ENCODE measurements at regions not wholly inside any gene's neighbourhood (a gene's known extent, or its start where the extent isn't known, plus 50 kb on each side); places are given as distances from the start of the nearest gene placed in this dataset.
A peak's percentile ranks its signal among the peaks of the same experiment; 100 is the strongest.

DNA sequence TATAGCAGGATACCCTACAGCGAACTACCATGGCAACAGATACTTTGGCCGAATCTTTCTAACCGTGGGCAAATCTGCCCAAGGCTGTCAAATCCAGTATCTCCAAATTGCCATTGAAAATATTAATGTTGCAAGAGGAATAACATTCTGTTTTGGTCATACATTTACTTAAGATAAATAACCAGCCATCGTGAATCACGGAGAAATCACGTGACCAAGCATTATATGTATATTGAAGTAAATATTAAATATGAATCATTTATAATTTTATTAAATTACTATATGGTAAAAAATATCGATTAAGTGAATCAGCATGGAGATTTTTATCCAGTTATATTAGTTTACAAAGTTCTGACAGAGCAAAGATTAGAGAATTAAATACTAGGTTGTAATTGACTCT, 714.6 kb upstream of the GJE1 start:
- no CpG with 5 or more reads among the region's 7 CpGs for WGBS (ENCODE audit: insufficient coverage)
- Histone ChIP-seq H3K36me3 (ENCODE audit: control insufficient read depth, insufficient read depth, low read length) (no peaks in the 10 kb centered on the region), H3K9me3 (replicated peaks; ENCODE audit: control insufficient read depth, low read depth, low read length) (no peaks in the 10 kb centered on the region), H3K27me3 (ENCODE audit: control insufficient read depth, insufficient read depth, low read length) (no peaks in the 10 kb centered on the region), H3K4me3 (ENCODE audit: low read length) (no peak overlapping the region), H3K4me1 (ENCODE audit: control insufficient read depth, insufficient read depth, low read length) (no peaks in the 10 kb centered on the region), H3K27ac (ENCODE audit: low read length) (no peak overlapping the region)
- DNase-seq = no peak

DNA sequence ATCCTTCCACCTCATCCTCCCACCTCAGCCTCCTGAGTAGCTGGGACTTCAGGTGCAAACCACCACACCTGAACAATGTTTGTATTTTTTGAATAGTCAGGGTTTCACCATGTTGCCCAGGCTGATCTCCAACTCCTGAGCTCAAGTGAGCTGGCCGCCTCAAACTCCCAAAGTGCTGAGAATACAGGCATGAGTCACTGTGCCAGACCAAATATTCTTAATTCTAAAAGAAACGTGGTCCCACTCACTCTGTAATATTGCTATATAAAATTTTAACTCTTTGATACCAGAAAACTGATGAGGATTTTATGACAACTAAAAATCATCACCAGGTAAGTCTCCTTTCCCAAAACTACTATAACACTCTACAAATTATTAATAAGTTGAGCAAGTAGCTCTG, 716.8 kb upstream of the GJE1 start:
- no peaks in the 10 kb centered on the region for H3K4me1 ChIP-seq (ENCODE audit: control insufficient read depth, insufficient read depth, low read length)
- H3K27ac ChIP-seq (ENCODE audit: low read length) = no peak overlapping the region
- no peaks in the 10 kb centered on the region for H3K36me3 ChIP-seq (ENCODE audit: control insufficient read depth, insufficient read depth, low read length)
- WGBS (ENCODE audit: insufficient coverage) = 29% methylated on average over 1 of the region's 2 CpGs
- H3K4me3 ChIP-seq (ENCODE audit: low read length) = no peak overlapping the region
- DNase-seq = no peak
- no peaks in the 10 kb centered on the region for H3K9me3 ChIP-seq (replicated peaks; ENCODE audit: control insufficient read depth, low read depth, low read length)
- no peaks in the 10 kb centered on the region for H3K27me3 ChIP-seq (ENCODE audit: control insufficient read depth, insufficient read depth, low read length)

GRCh38 chr6:141413196-141413595, 719.5 kb upstream of the GJE1 start:
- no peaks in the 10 kb centered on the region for H3K36me3 ChIP-seq (ENCODE audit: control insufficient read depth, insufficient read depth, low read length)
- no peaks in the 10 kb centered on the region for H3K4me1 ChIP-seq (ENCODE audit: control insufficient read depth, insufficient read depth, low read length)
- H3K27me3 ChIP-seq (ENCODE audit: control insufficient read depth, insufficient read depth, low read length) = no peaks in the 10 kb centered on the region
- H3K9me3 ChIP-seq (replicated peaks; ENCODE audit: control insufficient read depth, low read depth, low read length) = peaks cover 9% of the 10 kb centered on the region
- WGBS (ENCODE audit: insufficient coverage) = 100% methylated on average over 1 of the region's 1 CpG
- no peak overlapping the region for H3K27ac ChIP-seq (ENCODE audit: low read length)
- H3K4me3 ChIP-seq (ENCODE audit: low read length) = no peak overlapping the region
- DNase-seq = no peak

- H3K36me3 ChIP-seq (ENCODE audit: control insufficient read depth, insufficient read depth, low read length) = no peaks in the 10 kb centered on the region
- WGBS (ENCODE audit: insufficient coverage) = no CpG with 5 or more reads among the region's 1 CpG
- no peak for DNase-seq
- H3K27ac ChIP-seq (ENCODE audit: low read length) = no peak overlapping the region
- peaks cover 11% of the 10 kb centered on the region for H3K9me3 ChIP-seq (replicated peaks; ENCODE audit: control insufficient read depth, low read depth, low read length)
- no peak overlapping the region for H3K4me3 ChIP-seq (ENCODE audit: low read length)
- no peaks in the 10 kb centered on the region for H3K27me3 ChIP-seq (ENCODE audit: control insufficient read depth, insufficient read depth, low read length)
- H3K4me1 ChIP-seq (ENCODE audit: control insufficient read depth, insufficient read depth, low read length) = peaks cover 3% of the 10 kb centered on the region
Measured at GRCh38 chr6:141406761-141407160, 726.0 kb upstream of the GJE1 start.

- Histone ChIP-seq H3K27ac (ENCODE audit: low read length) (no peak overlapping the region), H3K9me3 (replicated peaks; ENCODE audit: control insufficient read depth, low read depth, low read length) (peaks cover 9% of the 10 kb centered on the region), H3K36me3 (ENCODE audit: control insufficient read depth, insufficient read depth, low read length) (no peaks in the 10 kb centered on the region), H3K4me3 (ENCODE audit: low read length) (no peak overlapping the region), H3K4me1 (ENCODE audit: control insufficient read depth, insufficient read depth, low read length) (peaks cover 3% of the 10 kb centered on the region), H3K27me3 (ENCODE audit: control insufficient read depth, insufficient read depth, low read length) (no peaks in the 10 kb centered on the region)
- DNase-seq = no peak
- no CpG with 5 or more reads among the region's 2 CpGs for WGBS (ENCODE audit: insufficient coverage)
Measured at GRCh38 chr6:141403827-141404226, 728.9 kb upstream of the GJE1 start.

DNA sequence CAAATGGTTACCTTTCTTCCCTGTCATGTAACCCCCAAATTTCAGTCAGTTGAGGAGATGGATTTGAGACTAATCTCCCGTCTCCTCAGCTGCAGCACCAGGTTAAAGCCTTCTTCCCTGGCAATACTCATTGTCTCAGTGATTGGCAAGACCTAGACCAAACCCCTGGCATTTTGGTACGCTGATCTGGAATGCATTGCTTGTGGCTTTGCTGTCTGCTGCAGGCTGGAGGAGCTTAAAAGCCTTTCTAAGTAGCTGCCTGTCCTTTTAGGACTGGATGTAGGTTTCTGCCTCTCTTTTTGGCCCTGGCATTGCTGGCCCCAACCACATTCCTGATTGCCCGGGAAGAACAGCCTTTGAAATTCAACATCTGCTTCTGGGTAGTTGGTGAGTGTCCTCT, 729.6 kb upstream of the GJE1 start:
- H3K4me1 ChIP-seq (ENCODE audit: control insufficient read depth, insufficient read depth, low read length) = peaks cover 3% of the 10 kb centered on the region
- H3K4me3 ChIP-seq (ENCODE audit: low read length) = no peak overlapping the region
- no peak overlapping the region for H3K27ac ChIP-seq (ENCODE audit: low read length)
- 82% methylated on average over 2 of the region's 3 CpGs for WGBS (ENCODE audit: insufficient coverage)
- H3K27me3 ChIP-seq (ENCODE audit: control insufficient read depth, insufficient read depth, low read length) = no peaks in the 10 kb centered on the region
- no peak for DNase-seq
- H3K9me3 ChIP-seq (replicated peaks; ENCODE audit: control insufficient read depth, low read depth, low read length) = peaks cover 1% of the 10 kb centered on the region
- H3K36me3 ChIP-seq (ENCODE audit: control insufficient read depth, insufficient read depth, low read length) = no peaks in the 10 kb centered on the region

GRCh38 chr6:141402489-141402888, 730.2 kb upstream of the GJE1 start:
- no peaks in the 10 kb centered on the region for H3K9me3 ChIP-seq (replicated peaks; ENCODE audit: control insufficient read depth, low read depth, low read length)
- no peaks in the 10 kb centered on the region for H3K27me3 ChIP-seq (ENCODE audit: control insufficient read depth, insufficient read depth, low read length)
- no CpG with 5 or more reads among the region's 2 CpGs for WGBS (ENCODE audit: insufficient coverage)
- H3K4me3 ChIP-seq (ENCODE audit: low read length) = no peak overlapping the region
- no peak overlapping the region for H3K27ac ChIP-seq (ENCODE audit: low read length)
- no peaks in the 10 kb centered on the region for H3K36me3 ChIP-seq (ENCODE audit: control insufficient read depth, insufficient read depth, low read length)
- H3K4me1 ChIP-seq (ENCODE audit: control insufficient read depth, insufficient read depth, low read length) = peaks cover 3% of the 10 kb centered on the region
- DNase-seq = no peak

- Histone ChIP-seq H3K4me3 (ENCODE audit: low read length) (no peak overlapping the region), H3K27ac (ENCODE audit: low read length) (no peak overlapping the region), H3K9me3 (replicated peaks; ENCODE audit: control insufficient read depth, low read depth, low read length) (no peaks in the 10 kb centered on the region), H3K4me1 (ENCODE audit: control insufficient read depth, insufficient read depth, low read length) (peaks cover 3% of the 10 kb centered on the region), H3K36me3 (ENCODE audit: control insufficient read depth, insufficient read depth, low read length) (no peaks in the 10 kb centered on the region), H3K27me3 (ENCODE audit: control insufficient read depth, insufficient read depth, low read length) (no peaks in the 10 kb centered on the region)
- WGBS (ENCODE audit: insufficient coverage) = 66% methylated on average over 3 of the region's 3 CpGs
- DNase-seq = no peak
Measured at GRCh38 chr6:141401851-141402250, 730.9 kb upstream of the GJE1 start.

GRCh38 chr6:141401168-141401567, 731.6 kb upstream of the GJE1 start:
- no peak overlapping the region for H3K27ac ChIP-seq (ENCODE audit: low read length)
- 67% methylated on average over 3 of the region's 4 CpGs for WGBS (ENCODE audit: insufficient coverage)
- DNase-seq = peak; percentile 31

DNA sequence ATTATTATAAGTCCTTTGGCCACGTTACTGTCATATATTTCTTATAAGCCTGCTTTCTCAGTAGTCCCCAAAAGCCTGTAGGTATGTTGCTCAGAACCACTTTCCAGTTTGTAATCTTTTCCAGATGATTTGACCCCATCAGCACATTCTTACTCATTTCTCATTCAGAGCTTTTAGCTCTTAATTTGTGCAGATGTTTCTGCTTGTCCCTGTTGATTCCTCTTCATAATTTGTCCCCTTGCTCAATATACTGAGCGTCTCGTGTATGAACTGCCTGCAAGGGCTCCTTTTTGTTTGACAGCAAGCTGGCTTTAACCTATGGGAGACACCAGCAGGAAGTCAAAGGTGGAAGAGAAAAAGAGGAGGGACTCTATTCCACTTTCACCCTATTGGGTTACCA, 733.8 kb upstream of the GJE1 start:
- H3K9me3 ChIP-seq (replicated peaks; ENCODE audit: control insufficient read depth, low read depth, low read length) = no peaks in the 10 kb centered on the region
- H3K27me3 ChIP-seq (ENCODE audit: control insufficient read depth, insufficient read depth, low read length) = no peaks in the 10 kb centered on the region
- peaks cover 3% of the 10 kb centered on the region for H3K4me1 ChIP-seq (ENCODE audit: control insufficient read depth, insufficient read depth, low read length)
- 20% methylated on average over 1 of the region's 3 CpGs for WGBS (ENCODE audit: insufficient coverage)
- H3K27ac ChIP-seq (ENCODE audit: low read length) = no peak overlapping the region
- no peaks in the 10 kb centered on the region for H3K36me3 ChIP-seq (ENCODE audit: control insufficient read depth, insufficient read depth, low read length)
- no peak overlapping the region for H3K4me3 ChIP-seq (ENCODE audit: low read length)
- peak; percentile 54 for DNase-seq

More at GRCh38 chr6:141401168-141401567, 731.6 kb upstream of the GJE1 start:
- peaks cover 3% of the 10 kb centered on the region for H3K4me1 ChIP-seq (ENCODE audit: control insufficient read depth, insufficient read depth, low read length)
- no peak overlapping the region for H3K4me3 ChIP-seq (ENCODE audit: low read length)
- no peaks in the 10 kb centered on the region for H3K36me3 ChIP-seq (ENCODE audit: control insufficient read depth, insufficient read depth, low read length)
- no peaks in the 10 kb centered on the region for H3K27me3 ChIP-seq (ENCODE audit: control insufficient read depth, insufficient read depth, low read length)
- H3K9me3 ChIP-seq (replicated peaks; ENCODE audit: control insufficient read depth, low read depth, low read length) = no peaks in the 10 kb centered on the region

GRCh38 chr6:141395443-141396008, 737.2 kb upstream of the GJE1 start:
- H3K27me3 ChIP-seq (ENCODE audit: control insufficient read depth, insufficient read depth, low read length) = no peaks in the 10 kb centered on the region
- WGBS (ENCODE audit: insufficient coverage) = 94% methylated on average over 8 of the region's 9 CpGs

More at GRCh38 chr6:141395443-141396008, 737.2 kb upstream of the GJE1 start:
- no peaks in the 10 kb centered on the region for H3K36me3 ChIP-seq (ENCODE audit: control insufficient read depth, insufficient read depth, low read length)
- no peaks in the 10 kb centered on the region for H3K9me3 ChIP-seq (replicated peaks; ENCODE audit: control insufficient read depth, low read depth, low read length)
- DNase-seq = no peak
- H3K27ac ChIP-seq (ENCODE audit: low read length) = no peak overlapping the region
- no peaks in the 10 kb centered on the region for H3K4me1 ChIP-seq (ENCODE audit: control insufficient read depth, insufficient read depth, low read length)
- no peak overlapping the region for H3K4me3 ChIP-seq (ENCODE audit: low read length)

Data from muscle of leg (tissue), 3 donors.